HCT116 (cell line): ENCODE measurements at regions not wholly inside any gene's neighbourhood (a gene's known extent, or its start where the extent isn't known, plus 50 kb on each side); places are given as distances from the start of the nearest gene placed in this dataset.

Experiments used
- ATAC-seq: fragments of 200-7000 bp; cut with Tn5 transposase; 2 replicates; pipeline ENCODE4 v1.9.1; 2020; ENCODE audit warnings: mild to moderate bottlenecking, moderate library complexity
- BruUV-seq: library from RNA; stranded (reverse); fragments of 400-500 nt; replicated peaks from 2 replicates; lab custom pipeline; 2021; lab: Mats Ljungman, UMichigan
- CTCF ChIA-PET: fragments of 300-600 bp; sonication (Branson Sonifier 250); formaldehyde crosslinking; loops from one replicate; lab custom pipeline; 2021; ENCODE audit warnings: antibody characterized with exemption; lab: Charles Lee
- POLR2A ChIA-PET: fragments of 300-600, 350-600 bp; sonication (Branson Sonifier 250); formaldehyde crosslinking; loops from one replicate; lab custom pipeline; 2021; ENCODE audit warnings: antibody characterized with exemption; lab: Charles Lee
- RAD21 ChIA-PET, 2 experiments: fragments of 300-600 bp; sonication (Branson Sonifier 250); formaldehyde crosslinking; loops; one replicate each; lab custom pipeline; 2023; ENCODE audit warnings: low total read pairs in 2 of 2; ENCODE audit not compliant: uncharacterized antibody in 2 of 2, unreplicated experiment in 2 of 2, low non-redundant PET in 1 of 2; lab: Charles Lee
- DNase-seq: peaks from one replicate; pipeline ENCODE4 v3.0.0-alpha.2; 2010; ENCODE audit warnings: low read depth, low spot score
- H2AFZ ChIP-seq: fragments of 200-600 bp; shearing (Covaris generic), sonication (generic); 2 replicates; pipeline ENCODE4 v1.6.1; 2017; ENCODE audit warnings: low read depth, mixed run types, mixed read lengths, antibody characterized with exemption, low read length; ENCODE audit not compliant: poor library complexity, severe bottlenecking
- H3K27ac ChIP-seq: 2 replicates; pipeline ENCODE4 v1.5.1; 2012; ENCODE audit warnings: low read depth, low read length
- H3K27me3 ChIP-seq: fragments of 200-600 bp; sonication (generic); 2 replicates; pipeline ENCODE4 v1.6.1; 2016; ENCODE audit warnings: mixed run types, low read length, mixed read lengths; ENCODE audit not compliant: insufficient read depth
- H3K36me3 ChIP-seq, 2 experiments: fragments of 200-500 bp in 1 of 2; fragments of 200-600 bp in 1 of 2; sonication (Bioruptor generic) in 1 of 2; sonication (generic) in 1 of 2; 2 replicates each; pipeline versions ENCODE4 v1.5.1 to v1.6.1; 2014 to 2016; ENCODE audit warnings: low read length in 2 of 2, inconsistent platforms in 1 of 2, mixed read lengths in 1 of 2, mixed run types in 1 of 2; ENCODE audit not compliant: insufficient read depth in 2 of 2, control insufficient read depth in 1 of 2
- H3K4me1 ChIP-seq, 2 experiments: fragments of 200-600 bp in 1 of 2; sonication (generic) in 1 of 2; 2 replicates each; pipeline versions ENCODE4 v1.5.1 to v1.6.1; 2012 to 2017; ENCODE audit warnings: low read length in 2 of 2, inconsistent platforms in 1 of 2, mild to moderate bottlenecking in 1 of 2, mixed read lengths in 1 of 2, mixed run types in 1 of 2, moderate library complexity in 1 of 2; ENCODE audit not compliant: insufficient read depth in 2 of 2, control insufficient read depth in 1 of 2
- H3K4me2 ChIP-seq: fragments of 200-600 bp; sonication (generic); 2 replicates; pipeline ENCODE4 v1.6.1; 2017; ENCODE audit warnings: mixed run types, low read length, mixed read lengths
- H3K4me3 ChIP-seq, 2 experiments: fragments of 200-600 bp in 1 of 2; sonication (generic) in 1 of 2; replicated peaks in 1 of 2; 2 replicates each; pipeline ENCODE4 v1.5.1; 2011 to 2016; ENCODE audit warnings: low read length in 2 of 2, control low read depth in 1 of 2, low read depth in 1 of 2, mild to moderate bottlenecking in 1 of 2, mixed read lengths in 1 of 2, mixed run types in 1 of 2
- H3K79me2 ChIP-seq: fragments of 200-600 bp; sonication (generic); 2 replicates; pipeline ENCODE4 v1.6.1; 2017; ENCODE audit warnings: mild to moderate bottlenecking, mixed run types, low read length, moderate library complexity, mixed read lengths; ENCODE audit not compliant: insufficient read depth
- H3K9ac ChIP-seq: fragments of 200-600 bp; sonication (generic); 2 replicates; pipeline ENCODE4 v1.6.1; 2016; ENCODE audit warnings: low read length, mixed read lengths
- H3K9me2 ChIP-seq: fragments of 200-600 bp; sonication (generic), shearing (Covaris generic); 2 replicates; pipeline ENCODE4 v1.6.1; 2017; ENCODE audit warnings: mixed run types, mild to moderate bottlenecking, moderate library complexity; ENCODE audit not compliant: insufficient read depth
- H3K9me3 ChIP-seq, 2 experiments: fragments of 200-500 bp in 1 of 2; fragments of 200-600 bp in 1 of 2; sonication (Bioruptor generic) in 1 of 2; sonication (generic) in 1 of 2; 2 replicates each; pipeline ENCODE4 v1.6.1; 2014 to 2017; ENCODE audit warnings: low read length in 2 of 2, mixed read lengths in 2 of 2, inconsistent platforms in 1 of 2, low read depth in 1 of 2, mild to moderate bottlenecking in 1 of 2, mixed run types in 1 of 2, moderate library complexity in 1 of 2; ENCODE audit not compliant: control insufficient read depth in 1 of 2, insufficient read depth in 1 of 2
- H4K20me1 ChIP-seq: fragments of 200-600 bp; sonication (generic), shearing (Covaris generic); 2 replicates; pipeline ENCODE4 v1.6.1; 2017; ENCODE audit warnings: mixed run types, mild to moderate bottlenecking, moderate library complexity; ENCODE audit not compliant: insufficient read depth
- CBX3 ChIP-seq: IDR thresholded peaks from 2 replicates; pipeline ENCODE4 v1.6.1; 2012; ENCODE audit warnings: low read depth
- CEBPB ChIP-seq: IDR thresholded peaks from 2 replicates; pipeline ENCODE4 v1.6.1; 2012; ENCODE audit warnings: low read depth
- EZH2 ChIP-seq: fragments of 200-600 bp; sonication (generic); IDR thresholded peaks from 2 replicates; pipeline ENCODE4 v1.6.1; 2017; ENCODE audit warnings: antibody characterized with exemption, mixed run types
- EZH2phosphoT487 ChIP-seq: fragments of 200-600 bp; IDR thresholded peaks from 2 replicates; pipeline ENCODE4 v1.6.1; 2018; ENCODE audit warnings: antibody characterized with exemption, borderline replicate concordance
- RAD21 ChIP-seq: IDR thresholded peaks from 2 replicates; pipeline ENCODE4 v1.6.1; 2012; ENCODE audit warnings: low read depth, mild to moderate bottlenecking
- SIN3A ChIP-seq: IDR thresholded peaks from 2 replicates; pipeline ENCODE4 v1.6.1; 2012; ENCODE audit warnings: low read depth
- SRF ChIP-seq: IDR thresholded peaks from 2 replicates; pipeline ENCODE4 v1.6.1; 2012; ENCODE audit warnings: low read depth
- TCF7L2 ChIP-seq: IDR thresholded peaks from 2 replicates; pipeline ENCODE4 v1.7.0; 2011; ENCODE audit warnings: borderline replicate concordance, inconsistent platforms; ENCODE audit not compliant: insufficient read depth, insufficient read length; ENCODE audit errors: extremely low read depth
- YY1 ChIP-seq: IDR thresholded peaks from 2 replicates; pipeline ENCODE4 v1.6.1; 2011; ENCODE audit warnings: low read length, low read depth, moderate library complexity, mild to moderate bottlenecking; ENCODE audit not compliant: insufficient replicate concordance; ENCODE audit errors: extremely low read depth
- ZBTB33 ChIP-seq: IDR thresholded peaks from 2 replicates; pipeline ENCODE4 v1.6.1; 2011; ENCODE audit warnings: mild to moderate bottlenecking, low read length, moderate library complexity; ENCODE audit not compliant: insufficient replicate concordance; ENCODE audit errors: extremely low read depth
- ZNF274 ChIP-seq: fragments of 200-500 bp; sonication (Bioruptor generic); IDR thresholded peaks from 2 replicates; pipeline ENCODE4 v1.6.1; 2014; ENCODE audit warnings: mild to moderate bottlenecking, low read depth, low read length, inconsistent platforms
- intact Hi-C: fragments of 100-400 bp; cut with micrococcal nuclease; formaldehyde crosslinking; loops from 2 replicates; pipeline ENCODE4 v1.10.0; 2022
- TF ChIP-seq, protein P1 (sequence below), 3 experiments: fragments of 200-600 bp in 1 of 3; sonication (generic) in 1 of 3; IDR thresholded peaks in 2 of 3; conservative IDR thresholded peaks in 1 of 3; 2 replicates each; pipeline ENCODE4 v1.5.1; 2012 to 2017; ENCODE audit warnings: low read depth in 2 of 3, low read length in 2 of 3, antibody characterized with exemption in 1 of 3, borderline replicate concordance in 1 of 3, control low read depth in 1 of 3, mild to moderate bottlenecking in 1 of 3, mixed read lengths in 1 of 3, mixed run types in 1 of 3, moderate library complexity in 1 of 3; ENCODE audit not compliant: insufficient read depth in 1 of 3
- TF ChIP-seq, protein P2 (sequence below): IDR thresholded peaks from 2 replicates; pipeline ENCODE4 v1.6.1; 2012; ENCODE audit warnings: low read depth
- TF ChIP-seq, protein P3 (sequence below): IDR thresholded peaks from 2 replicates; pipeline ENCODE4 v1.6.1; 2012

GRCh38 chr1:4308806-4309205, 345.6 kb upstream of the AJAP1 start:
- Histone ChIP-seq H3K36me3 (no peaks in the 10 kb centered on the region), H2AFZ (no peak overlapping the region), H4K20me1 (no peaks in the 10 kb centered on the region), H3K9me2 (no peaks in the 10 kb centered on the region), H3K4me1 (no peaks in the 10 kb centered on the region), H3K27me3 (no peaks in the 10 kb centered on the region), H3K27ac (no peak overlapping the region), H3K4me2 (no peak overlapping the region), H3K9me3 (no peaks in the 10 kb centered on the region), H3K9ac (no peak overlapping the region), H3K4me3 (no peak overlapping the region), H3K79me2 (no peaks in the 10 kb centered on the region)
- BruUV-seq = no TSS peak
- no peak for ATAC-seq
- ChIA-PET RAD21 (no interaction called here), POLR2A (no interaction called here), CTCF (no interaction called here)
- intact Hi-C loops = no loop called here
- no peak for TF ChIP-seq SIN3A
- no peak for TF ChIP-seq TCF7L2
- TF ChIP-seq CBX3 = no peak
- TF ChIP-seq CEBPB = no peak
- no peak for TF ChIP-seq ZNF274
- TF ChIP-seq YY1 = no peak
- TF ChIP-seq, protein P1, sequence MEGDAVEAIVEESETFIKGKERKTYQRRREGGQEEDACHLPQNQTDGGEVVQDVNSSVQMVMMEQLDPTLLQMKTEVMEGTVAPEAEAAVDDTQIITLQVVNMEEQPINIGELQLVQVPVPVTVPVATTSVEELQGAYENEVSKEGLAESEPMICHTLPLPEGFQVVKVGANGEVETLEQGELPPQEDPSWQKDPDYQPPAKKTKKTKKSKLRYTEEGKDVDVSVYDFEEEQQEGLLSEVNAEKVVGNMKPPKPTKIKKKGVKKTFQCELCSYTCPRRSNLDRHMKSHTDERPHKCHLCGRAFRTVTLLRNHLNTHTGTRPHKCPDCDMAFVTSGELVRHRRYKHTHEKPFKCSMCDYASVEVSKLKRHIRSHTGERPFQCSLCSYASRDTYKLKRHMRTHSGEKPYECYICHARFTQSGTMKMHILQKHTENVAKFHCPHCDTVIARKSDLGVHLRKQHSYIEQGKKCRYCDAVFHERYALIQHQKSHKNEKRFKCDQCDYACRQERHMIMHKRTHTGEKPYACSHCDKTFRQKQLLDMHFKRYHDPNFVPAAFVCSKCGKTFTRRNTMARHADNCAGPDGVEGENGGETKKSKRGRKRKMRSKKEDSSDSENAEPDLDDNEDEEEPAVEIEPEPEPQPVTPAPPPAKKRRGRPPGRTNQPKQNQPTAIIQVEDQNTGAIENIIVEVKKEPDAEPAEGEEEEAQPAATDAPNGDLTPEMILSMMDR (IDR thresholded peaks at IDR 0.05 in 2 of 3, conservative IDR thresholded peaks at IDR 0.05 in 1 of 3; ENCODE audit: borderline replicate concordance in 1 of 3, insufficient read depth in 1 of 3, low read depth in 2 of 3, low read length in 2 of 3) = no peak
- TF ChIP-seq, protein P2, sequence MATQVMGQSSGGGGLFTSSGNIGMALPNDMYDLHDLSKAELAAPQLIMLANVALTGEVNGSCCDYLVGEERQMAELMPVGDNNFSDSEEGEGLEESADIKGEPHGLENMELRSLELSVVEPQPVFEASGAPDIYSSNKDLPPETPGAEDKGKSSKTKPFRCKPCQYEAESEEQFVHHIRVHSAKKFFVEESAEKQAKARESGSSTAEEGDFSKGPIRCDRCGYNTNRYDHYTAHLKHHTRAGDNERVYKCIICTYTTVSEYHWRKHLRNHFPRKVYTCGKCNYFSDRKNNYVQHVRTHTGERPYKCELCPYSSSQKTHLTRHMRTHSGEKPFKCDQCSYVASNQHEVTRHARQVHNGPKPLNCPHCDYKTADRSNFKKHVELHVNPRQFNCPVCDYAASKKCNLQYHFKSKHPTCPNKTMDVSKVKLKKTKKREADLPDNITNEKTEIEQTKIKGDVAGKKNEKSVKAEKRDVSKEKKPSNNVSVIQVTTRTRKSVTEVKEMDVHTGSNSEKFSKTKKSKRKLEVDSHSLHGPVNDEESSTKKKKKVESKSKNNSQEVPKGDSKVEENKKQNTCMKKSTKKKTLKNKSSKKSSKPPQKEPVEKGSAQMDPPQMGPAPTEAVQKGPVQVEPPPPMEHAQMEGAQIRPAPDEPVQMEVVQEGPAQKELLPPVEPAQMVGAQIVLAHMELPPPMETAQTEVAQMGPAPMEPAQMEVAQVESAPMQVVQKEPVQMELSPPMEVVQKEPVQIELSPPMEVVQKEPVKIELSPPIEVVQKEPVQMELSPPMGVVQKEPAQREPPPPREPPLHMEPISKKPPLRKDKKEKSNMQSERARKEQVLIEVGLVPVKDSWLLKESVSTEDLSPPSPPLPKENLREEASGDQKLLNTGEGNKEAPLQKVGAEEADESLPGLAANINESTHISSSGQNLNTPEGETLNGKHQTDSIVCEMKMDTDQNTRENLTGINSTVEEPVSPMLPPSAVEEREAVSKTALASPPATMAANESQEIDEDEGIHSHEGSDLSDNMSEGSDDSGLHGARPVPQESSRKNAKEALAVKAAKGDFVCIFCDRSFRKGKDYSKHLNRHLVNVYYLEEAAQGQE = no peak
- TF ChIP-seq EZH2 = no peak
- no peak for TF ChIP-seq EZH2phosphoT487
- no peak for TF ChIP-seq RAD21
- TF ChIP-seq, protein P3, sequence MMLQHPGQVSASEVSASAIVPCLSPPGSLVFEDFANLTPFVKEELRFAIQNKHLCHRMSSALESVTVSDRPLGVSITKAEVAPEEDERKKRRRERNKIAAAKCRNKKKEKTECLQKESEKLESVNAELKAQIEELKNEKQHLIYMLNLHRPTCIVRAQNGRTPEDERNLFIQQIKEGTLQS = no peak
- no peak for TF ChIP-seq ZBTB33
- TF ChIP-seq SRF = no peak
- DNase-seq = no peak
